NCI-H510A (cell line): ENCODE measurements at regions not wholly inside any gene's neighbourhood (a gene's known extent, or its start where the extent isn't known, plus 50 kb on each side); places are given as distances from the start of the nearest gene placed in this dataset.

Source experiments
- DNase-seq: peaks from one replicate; lab custom pipeline; 2025; lab: John Stamatoyannopoulos, UW

DNA sequence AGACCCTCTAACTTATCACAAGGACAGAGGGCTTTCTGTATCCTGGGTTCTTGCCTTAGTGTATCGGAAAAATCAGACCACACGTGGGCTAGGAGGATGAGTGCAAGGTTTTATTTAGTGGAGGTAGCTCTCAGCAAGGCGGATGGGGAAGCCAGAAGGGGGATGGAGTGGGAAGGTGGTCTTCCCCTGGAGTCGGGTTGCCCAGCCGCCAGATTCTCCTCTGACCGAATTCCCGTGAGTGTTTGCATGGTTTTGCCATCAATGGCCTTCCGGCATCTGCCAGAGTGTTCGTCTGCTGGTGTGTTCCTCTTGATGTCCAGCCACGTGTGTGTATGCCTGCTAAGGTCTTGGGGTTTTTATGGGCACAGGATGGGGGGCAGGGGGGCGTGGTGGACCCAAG lies 1335.1 kb upstream of the SPRY2 start:
- no peak for DNase-seq

DNA sequence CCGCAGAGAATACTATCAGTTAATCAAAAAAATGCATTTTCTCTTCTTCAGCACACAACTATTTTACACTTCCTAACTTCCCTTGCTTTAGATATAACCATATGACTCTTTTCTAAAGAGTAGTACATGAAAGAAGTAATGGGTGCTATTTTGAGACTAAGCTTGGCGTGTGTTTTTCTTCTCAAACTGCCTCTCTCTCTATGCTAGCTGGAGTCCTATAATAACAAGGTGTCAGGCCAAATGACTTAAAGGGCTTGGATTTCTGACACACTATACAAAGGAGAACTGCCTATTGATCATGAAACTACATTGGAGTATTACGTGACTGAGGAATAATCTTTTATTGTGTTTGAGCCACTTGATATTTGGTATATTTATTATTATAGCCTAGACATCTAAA lies 1330.1 kb upstream of the SPRY2 start:
- no peak for DNase-seq

DNA sequence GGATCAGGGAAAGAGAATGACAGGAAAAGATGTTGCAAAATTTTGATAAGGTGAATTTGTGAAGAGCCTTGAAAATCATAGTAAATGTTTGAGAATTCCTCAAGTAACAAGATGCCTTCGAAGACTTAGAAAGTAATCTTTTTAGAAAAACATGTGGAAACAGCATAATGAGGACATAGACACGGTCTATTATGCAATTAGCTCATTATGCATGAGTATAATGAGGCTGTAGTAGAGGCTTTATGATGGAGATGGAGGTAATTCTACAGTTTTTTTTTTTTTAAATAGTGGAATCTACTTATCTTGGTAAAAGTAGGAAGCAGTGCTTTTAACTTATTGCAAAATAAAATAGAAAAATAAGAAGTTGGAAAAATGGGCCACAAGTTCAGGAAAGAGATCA lies 1329.1 kb upstream of the SPRY2 start:
- no peak for DNase-seq

DNA sequence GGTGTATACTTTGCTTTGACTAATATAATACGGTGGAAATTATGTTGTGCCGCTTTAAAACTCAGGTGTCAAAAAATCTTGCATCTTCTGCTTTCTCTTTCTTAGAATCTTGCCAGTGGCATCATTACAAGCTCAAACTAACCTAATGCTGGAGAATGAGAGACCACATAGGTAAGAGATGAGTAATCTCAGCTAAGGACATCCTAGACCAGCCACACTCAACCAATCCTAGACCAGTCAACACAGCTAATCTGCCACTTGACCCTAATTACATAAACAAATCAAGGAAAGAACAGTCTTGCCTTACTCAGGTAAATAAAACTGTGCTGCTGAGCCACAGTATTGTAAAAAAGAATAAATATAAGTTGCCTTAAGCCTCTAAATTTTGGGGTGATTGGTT lies 1323.9 kb upstream of the SPRY2 start:
- no peak for DNase-seq

DNA sequence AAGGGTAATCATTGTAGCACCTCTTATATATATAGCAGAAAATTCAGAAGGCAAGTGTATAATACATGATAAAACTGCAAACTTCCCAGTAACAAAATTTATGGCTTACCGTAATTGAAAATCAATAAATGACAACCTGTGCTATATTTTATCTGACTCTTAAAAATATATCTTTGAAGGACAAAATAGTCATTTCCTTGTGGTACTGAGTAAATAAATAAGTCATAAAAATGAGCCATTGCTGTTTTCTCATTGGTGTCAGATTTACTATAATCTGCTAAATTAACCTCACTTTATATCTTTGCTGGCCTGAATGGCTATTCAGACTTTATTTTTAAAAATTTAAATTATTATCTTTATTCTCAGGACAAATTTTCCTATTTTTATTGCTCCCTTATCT lies 1319.1 kb upstream of the SPRY2 start:
- DNase-seq = no peak

- no peak for DNase-seq
These were observed 1317.9 kb upstream of the SPRY2 start for GRCh38 chr13:81658598-81659370.

- no peak for DNase-seq
These were observed 1299.2 kb upstream of the SPRY2 start for GRCh38 chr13:81639984-81640582.

DNA sequence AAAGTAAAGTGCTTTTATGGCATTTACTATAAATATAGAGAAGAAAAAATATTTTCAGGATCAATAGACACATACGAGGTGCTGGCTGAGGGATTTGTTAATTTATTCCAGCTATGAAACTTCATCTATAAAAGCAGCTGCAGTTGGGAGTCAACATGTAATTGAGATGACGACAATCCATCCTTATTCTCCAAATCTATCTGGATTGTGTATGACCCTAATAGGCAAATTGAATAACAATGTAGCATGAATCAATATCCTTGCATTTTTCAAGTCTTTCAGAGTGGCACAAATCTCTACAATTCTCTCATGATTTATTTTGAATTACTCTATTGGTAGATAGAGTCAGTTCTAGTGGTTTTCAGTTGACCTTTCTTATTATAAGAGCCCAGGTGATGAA lies 1296.5 kb upstream of the SPRY2 start:
- no peak for DNase-seq

DNA sequence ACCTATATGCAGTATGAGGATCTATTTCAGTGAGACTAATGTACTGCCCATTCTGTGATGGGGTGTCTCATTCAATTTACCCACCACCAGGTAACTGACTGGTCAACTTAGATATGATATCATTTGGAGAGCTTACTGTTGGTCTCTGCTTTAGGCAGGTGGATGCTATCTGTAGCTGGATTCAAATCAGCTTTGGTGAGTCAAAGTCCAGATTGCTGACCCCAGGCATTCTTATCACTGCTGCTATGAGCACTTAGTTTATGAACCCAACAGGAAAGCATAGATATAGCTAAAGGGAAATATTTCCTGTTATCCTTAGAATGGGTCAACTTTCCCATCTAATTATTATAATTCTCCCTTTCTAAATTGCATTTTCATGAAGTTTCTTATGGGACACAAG lies 1295.2 kb upstream of the SPRY2 start:
- no peak for DNase-seq

- no peak for DNase-seq
These were observed 1274.1 kb upstream of the SPRY2 start for GRCh38 chr13:81615031-81615430.

DNA sequence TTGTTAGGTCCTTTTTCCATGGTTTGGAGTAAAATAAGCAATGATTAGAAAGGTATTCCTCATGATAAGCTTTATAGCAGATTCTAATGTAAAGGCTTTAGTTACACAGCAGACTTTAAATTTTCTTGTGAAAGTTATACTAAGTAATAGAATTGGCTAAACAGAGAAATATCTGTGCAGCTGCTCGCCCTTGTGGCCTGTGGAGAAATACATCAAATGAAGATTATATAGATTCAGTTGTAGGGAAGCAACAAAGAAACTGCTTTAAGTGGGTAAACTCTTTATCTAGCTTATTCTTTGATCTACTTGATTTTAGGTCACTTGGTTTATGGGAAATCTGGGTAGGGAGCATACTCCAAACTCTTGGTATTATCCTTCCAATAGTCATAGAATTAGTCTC lies 1269.7 kb upstream of the SPRY2 start:
- no peak for DNase-seq

DNA sequence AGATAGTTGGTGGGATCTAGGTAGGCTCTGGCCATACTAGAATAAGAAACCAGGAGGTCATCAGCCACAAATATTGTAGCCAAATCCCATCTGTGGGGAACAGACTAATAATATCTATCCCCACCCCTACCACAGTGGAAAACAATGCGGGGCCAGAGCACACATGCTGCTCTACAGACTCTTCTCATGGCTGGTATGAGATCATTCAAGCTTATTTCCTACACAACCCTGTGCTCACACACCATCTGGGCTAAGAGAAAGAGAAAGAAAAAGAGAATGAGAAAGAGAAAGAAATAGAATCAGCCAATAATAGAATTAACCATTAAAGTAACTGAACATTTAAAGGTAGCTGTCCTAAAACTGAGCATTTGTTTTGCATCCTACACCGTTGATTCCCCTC lies 1268.4 kb upstream of the SPRY2 start:
- no peak for DNase-seq

DNA sequence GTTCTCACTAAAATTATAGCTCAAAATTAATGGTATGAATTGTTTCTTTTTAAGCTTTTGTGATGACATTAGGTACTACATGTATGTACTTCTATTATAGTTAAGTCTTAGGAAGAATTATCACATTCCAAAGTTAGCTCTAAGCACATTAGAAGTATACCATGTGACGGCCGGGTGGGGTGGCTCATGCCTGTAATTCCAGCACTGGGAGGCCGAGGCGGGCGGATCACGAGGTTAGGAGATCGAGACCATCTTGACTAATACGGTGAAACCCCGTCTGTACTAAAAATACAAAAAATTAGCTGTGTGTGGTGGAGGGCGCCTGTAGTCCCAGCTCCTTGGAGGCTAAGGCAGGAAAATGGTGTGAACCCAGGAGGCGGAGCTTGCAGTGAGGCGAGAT lies 1265.1 kb upstream of the SPRY2 start:
- no peak for DNase-seq

- DNase-seq = no peak
These were observed 1261.3 kb upstream of the SPRY2 start for GRCh38 chr13:81602241-81602640.

DNA sequence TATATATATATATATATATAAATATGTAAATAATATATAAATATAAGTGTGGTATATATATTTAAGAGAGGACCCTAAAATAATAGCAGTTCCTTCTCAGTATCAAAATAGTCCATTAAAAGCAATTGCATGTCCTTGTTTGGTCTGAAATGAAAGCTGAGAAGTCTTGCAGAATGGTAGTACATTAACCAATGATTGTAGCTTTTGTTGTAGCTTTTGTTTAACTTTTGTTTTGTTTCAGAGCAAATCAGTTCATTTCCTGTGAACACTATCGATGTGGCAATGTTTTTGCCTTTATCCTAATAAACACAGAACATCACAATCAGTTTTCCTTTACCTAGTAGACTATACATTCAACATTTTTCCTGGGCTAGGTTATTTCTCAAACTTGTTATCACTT lies 1256.2 kb upstream of the SPRY2 start:
- no peak for DNase-seq

- DNase-seq = no peak
These were observed 1255.4 kb upstream of the SPRY2 start for GRCh38 chr13:81596224-81596753.

DNA sequence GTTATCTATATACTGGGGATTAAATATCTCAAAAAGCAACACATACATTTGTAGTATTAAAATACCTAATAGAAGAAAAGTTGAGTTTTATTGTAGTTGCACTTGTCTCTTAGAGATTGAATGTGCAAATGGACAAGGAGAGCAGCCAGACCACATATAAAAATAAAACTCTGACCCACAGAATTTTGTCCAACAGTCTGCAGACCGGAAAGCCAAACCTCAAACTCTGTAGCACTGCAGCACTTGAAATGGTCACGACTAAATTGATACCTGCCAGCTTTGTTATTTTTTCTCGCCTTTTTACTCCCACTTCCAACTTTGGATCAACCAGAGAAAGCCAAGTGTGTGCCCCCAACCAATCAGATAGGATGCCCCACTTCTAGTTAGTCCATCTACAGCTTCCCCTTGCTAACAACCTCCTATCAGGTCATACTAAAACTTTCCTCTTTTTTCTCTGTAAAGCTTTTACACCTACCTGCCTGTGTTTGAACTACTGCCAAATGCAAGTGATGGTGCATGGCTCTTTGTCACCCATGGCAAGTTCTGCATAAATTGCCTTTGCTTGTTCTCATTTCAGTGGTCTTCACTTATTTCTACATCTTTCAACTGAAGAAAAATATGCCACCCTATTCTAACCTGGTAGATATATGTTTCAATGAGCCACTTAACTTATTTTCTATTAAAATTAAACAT lies 1250.7 kb upstream of the SPRY2 start:
- DNase-seq = no peak

DNA sequence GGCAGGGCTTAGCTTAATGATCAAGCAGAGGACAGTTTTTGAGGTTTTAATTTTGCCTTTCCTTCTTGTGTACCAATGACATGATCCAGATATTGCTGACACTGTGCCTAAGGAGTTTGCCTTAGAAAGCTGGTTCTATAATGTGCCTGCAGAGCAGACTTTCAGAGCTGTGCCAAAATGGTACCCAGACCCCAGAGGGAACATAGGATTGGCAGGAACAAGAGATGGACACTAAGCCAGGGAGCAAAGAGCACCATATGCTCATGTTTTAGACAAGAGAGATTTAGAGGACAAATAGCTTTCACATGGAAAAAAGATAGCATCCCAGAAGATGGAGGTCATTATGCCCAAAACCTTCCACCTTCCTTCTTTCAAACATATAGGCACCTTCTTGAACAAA lies 1241.5 kb upstream of the SPRY2 start:
- no peak for DNase-seq

DNA sequence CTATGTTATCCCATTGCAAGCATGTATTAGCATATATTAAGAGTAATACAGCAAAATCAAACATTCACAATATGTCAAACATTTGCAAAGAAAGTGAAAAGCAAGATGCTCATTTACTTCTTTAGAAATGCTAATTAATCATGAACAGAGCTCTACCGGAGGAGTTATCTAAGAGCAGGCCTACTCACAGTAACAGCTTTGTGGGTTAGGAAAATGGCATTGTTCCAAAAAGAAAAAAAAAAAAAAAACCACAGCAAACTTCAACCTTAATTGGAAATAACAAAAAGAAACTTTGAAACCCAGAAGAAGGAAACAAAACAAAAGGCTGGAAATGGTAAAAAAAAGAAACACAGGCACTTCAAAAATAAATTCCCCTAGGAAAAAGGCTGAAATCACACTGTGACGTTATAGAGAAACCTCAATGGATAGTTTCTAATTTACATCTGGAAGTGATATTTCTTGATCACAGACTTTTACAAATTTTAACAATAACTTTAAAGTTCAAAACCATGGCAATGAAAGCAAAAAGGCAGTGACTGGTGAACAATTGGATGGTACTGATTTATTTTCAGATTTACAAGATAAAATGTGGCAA lies 1236.8 kb upstream of the SPRY2 start:
- DNase-seq = no peak

DNA sequence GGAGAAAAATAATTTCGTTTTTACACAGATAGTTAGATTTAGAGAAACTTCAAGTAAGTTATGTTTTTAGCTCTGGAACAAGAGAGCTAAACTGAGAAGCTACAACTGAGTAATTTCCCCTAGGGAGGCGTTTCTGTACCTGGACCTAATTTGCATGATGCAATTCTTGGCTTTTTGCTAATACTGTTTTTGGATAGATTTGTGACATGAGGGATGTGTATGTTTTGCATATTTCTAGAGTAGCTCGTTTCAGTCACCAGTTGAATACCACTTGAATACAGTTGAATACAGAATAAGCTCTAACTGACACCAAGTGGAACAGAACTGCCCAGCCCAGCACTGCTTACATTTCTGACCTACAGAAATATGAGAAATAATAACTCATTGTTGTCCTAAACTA lies 1227.9 kb upstream of the SPRY2 start:
- no peak for DNase-seq

GRCh38 chr13:81565849-81566248 lies 1224.9 kb upstream of the SPRY2 start:
- DNase-seq = no peak

- DNase-seq = no peak
These were observed 1222.2 kb upstream of the SPRY2 start for GRCh38 chr13:81563091-81563490.

DNA sequence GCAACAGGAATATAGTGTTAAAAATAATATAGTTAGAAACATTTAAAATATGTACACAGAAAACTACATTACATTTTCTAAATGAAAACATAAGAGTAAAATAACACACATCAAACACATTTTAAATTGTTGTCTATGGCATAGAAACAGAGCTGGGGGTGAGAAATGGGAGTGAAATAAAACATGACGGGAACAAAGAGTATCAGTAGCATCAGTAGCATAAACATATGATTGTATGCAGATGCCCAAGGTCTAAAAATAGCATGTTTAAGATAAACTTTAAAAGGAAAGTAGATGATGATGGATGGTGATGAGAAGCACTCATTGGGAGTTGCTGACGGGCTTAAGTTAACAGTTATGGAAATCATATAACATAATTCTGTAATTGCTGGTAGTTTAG lies 1221.7 kb upstream of the SPRY2 start:
- no peak for DNase-seq
